GM23248 (cell line): ENCODE measurements at regions not wholly inside any gene's neighbourhood (a gene's known extent, or its start where the extent isn't known, plus 50 kb on each side); places are given as distances from the start of the nearest gene placed in this dataset.
"Not testable (repeated sequence)": the region's sequence is repeated elsewhere in the genome, so short reads cannot be mapped to it uniquely, and the experiment has no call there.

Experiments
- DNase-seq: peaks from one replicate; pipeline ENCODE4 v3.0.0-alpha.2; 2015
- H2AFZ ChIP-seq: fragments of 200-600 bp; sonication (generic); 2 replicates; pipeline ENCODE4 v1.6.1; 2016; ENCODE audit warnings: antibody characterized with exemption
- H3F3A ChIP-seq: fragments of 200-600 bp; sonication (generic); 2 replicates; pipeline ENCODE4 v1.6.1; 2016; ENCODE audit warnings: mild to moderate bottlenecking, antibody characterized with exemption, mixed run types; ENCODE audit not compliant: insufficient read depth
- H3K27ac ChIP-seq: fragments of 200-600 bp; sonication (generic); 2 replicates; pipeline ENCODE4 v1.5.1; 2016; ENCODE audit warnings: mild to moderate bottlenecking
- H3K27me3 ChIP-seq: fragments of 200-600 bp; sonication (generic); replicated peaks from 2 replicates; pipeline ENCODE4 v1.6.1; 2016; ENCODE audit warnings: mild to moderate bottlenecking; ENCODE audit not compliant: insufficient read depth
- H3K36me3 ChIP-seq: fragments of 200-600 bp; sonication (generic); 2 replicates; pipeline ENCODE4 v1.6.1; 2016; ENCODE audit warnings: low read depth, mild to moderate bottlenecking
- H3K4me1 ChIP-seq: fragments of 200-600 bp; sonication (generic); 2 replicates; pipeline ENCODE4 v1.6.1; 2016; ENCODE audit warnings: mild to moderate bottlenecking; ENCODE audit not compliant: insufficient read depth
- H3K4me2 ChIP-seq: fragments of 200-600 bp; sonication (generic); one replicate; pipeline ENCODE4 v1.6.1; 2016; ENCODE audit warnings: mild to moderate bottlenecking; ENCODE audit not compliant: unreplicated experiment
- H3K4me3 ChIP-seq: fragments of 200-600 bp; sonication (generic); 2 replicates; pipeline ENCODE4 v1.5.1; 2016; ENCODE audit warnings: mild to moderate bottlenecking
- H3K79me2 ChIP-seq: fragments of 200-600 bp; sonication (generic); 2 replicates; pipeline ENCODE4 v1.6.1; 2016; ENCODE audit warnings: mild to moderate bottlenecking; ENCODE audit not compliant: insufficient read depth
- H3K9ac ChIP-seq: fragments of 200-600 bp; sonication (generic); 2 replicates; pipeline ENCODE4 v1.6.1; 2016; ENCODE audit warnings: mild to moderate bottlenecking
- H3K9me2 ChIP-seq: fragments of 200-600 bp; sonication (generic); 2 replicates; pipeline ENCODE4 v1.6.1; 2016; ENCODE audit warnings: mixed run types, mild to moderate bottlenecking, moderate library complexity; ENCODE audit not compliant: insufficient read depth
- H3K9me3 ChIP-seq: fragments of 200-600 bp; sonication (generic); one replicate; pipeline ENCODE4 v1.6.1; 2017; ENCODE audit warnings: low read depth
- H4K20me1 ChIP-seq: fragments of 200-600 bp; sonication (generic); 2 replicates; pipeline ENCODE4 v1.6.0; 2016; ENCODE audit not compliant: insufficient read depth
- EZH2 ChIP-seq: fragments of 200-600 bp; sonication (generic); IDR thresholded peaks from 2 replicates; pipeline ENCODE4 v1.6.1; 2018; ENCODE audit warnings: antibody characterized with exemption, mild to moderate bottlenecking; ENCODE audit not compliant: insufficient read depth, poor library complexity, severe bottlenecking
- EZH2phosphoT487 ChIP-seq: fragments of 200-600 bp; sonication (generic); IDR thresholded peaks from 2 replicates; pipeline ENCODE4 v1.6.1; 2018; ENCODE audit warnings: antibody characterized with exemption, moderate library complexity, mild to moderate bottlenecking, low read depth; ENCODE audit not compliant: insufficient read depth
- WGBS, 2 experiments: methylation state at CpG; one replicate each; pipeline ENCODE4 v1.1.6; 2015 to 2017; ENCODE audit warnings: low lambda C conversion rate in 2 of 2, low coverage in 1 of 2; ENCODE audit errors: missing lambda C conversion rate in 2 of 2; 5-methylcytosine and 5-hydroxymethylcytosine counted together
- in situ Hi-C: fragments of 300-500 bp; cut with MboI; formaldehyde crosslinking; loops from 2 replicates; pipeline ENCODE4 v1.15.0; 2020

GRCh38 chr3:135412475-135412874 is 553.1 kb upstream of the PPP2R3A start:
- 17 to 29% methylated on average over 2 of the region's 2 CpGs for whole genome bisulfite sequencing, 2 experiments
- DNase-seq: no peak
- H2AFZ ChIP-seq: no peak overlapping the region

GRCh38 chr3:135416182-135416581 is 549.3 kb upstream of the PPP2R3A start:
- in situ Hi-C loops: no loop called here
- Histone ChIP-seq H3K9me3 (no peaks in the 10 kb centered on the region), H3K27ac (no peak overlapping the region), H3K9ac (no peak overlapping the region), H3K79me2 (no peaks in the 10 kb centered on the region), H2AFZ (no peak overlapping the region), H3K36me3 (no peaks in the 10 kb centered on the region), H3K4me2 (no peak overlapping the region), H3K4me3 (no peak overlapping the region), H3K4me1 (no peaks in the 10 kb centered on the region), H3K9me2 (no peaks in the 10 kb centered on the region), H3F3A (no peaks in the 10 kb centered on the region), H4K20me1 (no peaks in the 10 kb centered on the region), H3K27me3 (no peaks in the 10 kb centered on the region)
- TF ChIP-seq EZH2phosphoT487 (no peak), EZH2 (no peak)
- WGBS, 2 experiments: 23 to 33% methylated on average over 2 of the region's 2 CpGs
- no peak for DNase-seq

More at GRCh38 chr3:135412475-135412874, 553.1 kb upstream of the PPP2R3A start:
- Histone ChIP-seq H3K36me3 (no peaks in the 10 kb centered on the region), H3K9me3 (no peaks in the 10 kb centered on the region), H3K4me2 (no peak overlapping the region), H3K4me3 (no peak overlapping the region), H3K27ac (no peak overlapping the region), H3K9ac (no peak overlapping the region), H3K9me2 (no peaks in the 10 kb centered on the region), H3K79me2 (no peaks in the 10 kb centered on the region), H3K27me3 (no peaks in the 10 kb centered on the region), H3K4me1 (no peaks in the 10 kb centered on the region), H4K20me1 (no peaks in the 10 kb centered on the region), H3F3A (no peaks in the 10 kb centered on the region)
- TF ChIP-seq EZH2phosphoT487: no peak
- no peak for TF ChIP-seq EZH2
- in situ Hi-C loops: no loop called here

DNA sequence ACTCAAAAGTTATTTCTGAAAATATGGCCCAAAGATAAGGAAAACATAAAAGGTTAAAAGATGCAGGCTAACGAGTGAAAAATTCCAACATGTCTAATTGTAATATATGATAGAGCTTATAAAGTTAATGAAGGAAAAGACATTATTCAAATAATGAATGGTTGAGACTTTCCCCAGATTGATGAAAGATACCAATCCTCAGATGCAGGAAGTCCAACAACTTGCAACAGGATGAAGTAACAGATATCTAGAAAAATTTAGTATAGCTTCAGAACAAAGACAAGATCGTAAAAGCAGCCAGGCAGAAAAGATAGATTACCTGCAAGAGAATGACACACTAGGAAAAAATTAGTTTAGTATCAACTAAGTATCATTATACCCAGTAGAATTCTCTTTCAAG is 546.4 kb upstream of the PPP2R3A start:
- TF ChIP-seq EZH2 (no peak), EZH2phosphoT487 (no peak)
- no peak for DNase-seq
- Histone ChIP-seq H3K4me3 (no peak overlapping the region), H3K36me3 (no peaks in the 10 kb centered on the region), H2AFZ (no peak overlapping the region), H4K20me1 (no peaks in the 10 kb centered on the region), H3K27me3 (no peaks in the 10 kb centered on the region), H3K27ac (no peak overlapping the region), H3F3A (no peaks in the 10 kb centered on the region), H3K4me2 (no peak overlapping the region), H3K4me1 (no peaks in the 10 kb centered on the region), H3K79me2 (no peaks in the 10 kb centered on the region), H3K9me2 (no peaks in the 10 kb centered on the region), H3K9ac (no peak overlapping the region), H3K9me3 (no peaks in the 10 kb centered on the region)
- WGBS, 2 experiments: 3 to 4% methylated on average over 2 of the region's 2 CpGs
- in situ Hi-C loops: no loop called here

DNA sequence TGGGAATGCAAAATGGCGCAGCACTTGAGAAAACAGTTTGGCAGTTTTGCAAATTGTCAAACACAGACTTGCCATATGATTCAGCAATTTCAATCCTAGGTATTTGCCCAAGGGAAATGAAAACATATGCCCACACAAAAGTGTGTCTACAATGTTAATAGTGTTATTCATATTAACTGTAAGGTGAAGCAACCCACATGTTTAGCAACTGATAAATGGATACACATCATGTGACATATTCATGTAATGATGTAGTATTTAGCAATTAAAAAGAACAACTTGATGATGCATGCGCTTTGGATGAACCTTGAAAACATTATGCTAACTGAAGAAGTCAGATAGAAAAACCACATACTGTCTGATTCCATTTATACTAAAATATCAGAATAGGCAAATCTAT is 539.0 kb upstream of the PPP2R3A start:
- H2AFZ ChIP-seq: no peak overlapping the region
- no peaks in the 10 kb centered on the region for H3K9me3 ChIP-seq
- H3K4me1 ChIP-seq: no peaks in the 10 kb centered on the region
- no peaks in the 10 kb centered on the region for H3K79me2 ChIP-seq
- no peaks in the 10 kb centered on the region for H3K36me3 ChIP-seq
- no peak overlapping the region for H3K4me3 ChIP-seq
- H3K27ac ChIP-seq: no peak overlapping the region
- no peaks in the 10 kb centered on the region for H3K27me3 ChIP-seq
- no peak for TF ChIP-seq EZH2
- no peak for TF ChIP-seq EZH2phosphoT487
- no peak for DNase-seq
- in situ Hi-C loops: no loop called here
- H3K9me2 ChIP-seq: no peaks in the 10 kb centered on the region
- H3F3A ChIP-seq: no peaks in the 10 kb centered on the region
- WGBS, 2 experiments: 43% methylated on average over 2 of the region's 2 CpGs
- H4K20me1 ChIP-seq: no peaks in the 10 kb centered on the region
- no peak overlapping the region for H3K4me2 ChIP-seq
- H3K9ac ChIP-seq: no peak overlapping the region

- TF ChIP-seq EZH2: no peak
- no peak for TF ChIP-seq EZH2phosphoT487
- Histone ChIP-seq H3K9me2 (no peaks in the 10 kb centered on the region), H3K4me1 (no peaks in the 10 kb centered on the region), H3K79me2 (no peaks in the 10 kb centered on the region), H3K4me3 (no peak overlapping the region), H3F3A (no peaks in the 10 kb centered on the region), H3K4me2 (no peak overlapping the region), H3K27ac (no peak overlapping the region), H2AFZ (no peak overlapping the region), H4K20me1 (no peaks in the 10 kb centered on the region), H3K9ac (no peak overlapping the region), H3K36me3 (no peaks in the 10 kb centered on the region), H3K27me3 (no peaks in the 10 kb centered on the region), H3K9me3 (no peaks in the 10 kb centered on the region)
- no peak for DNase-seq
- in situ Hi-C loops: no loop called here
- WGBS, 2 experiments: 50 to 51% methylated on average over 2 of the region's 2 CpGs
Measured at GRCh38 chr3:135432402-135432801, 533.1 kb upstream of the PPP2R3A start.

DNA sequence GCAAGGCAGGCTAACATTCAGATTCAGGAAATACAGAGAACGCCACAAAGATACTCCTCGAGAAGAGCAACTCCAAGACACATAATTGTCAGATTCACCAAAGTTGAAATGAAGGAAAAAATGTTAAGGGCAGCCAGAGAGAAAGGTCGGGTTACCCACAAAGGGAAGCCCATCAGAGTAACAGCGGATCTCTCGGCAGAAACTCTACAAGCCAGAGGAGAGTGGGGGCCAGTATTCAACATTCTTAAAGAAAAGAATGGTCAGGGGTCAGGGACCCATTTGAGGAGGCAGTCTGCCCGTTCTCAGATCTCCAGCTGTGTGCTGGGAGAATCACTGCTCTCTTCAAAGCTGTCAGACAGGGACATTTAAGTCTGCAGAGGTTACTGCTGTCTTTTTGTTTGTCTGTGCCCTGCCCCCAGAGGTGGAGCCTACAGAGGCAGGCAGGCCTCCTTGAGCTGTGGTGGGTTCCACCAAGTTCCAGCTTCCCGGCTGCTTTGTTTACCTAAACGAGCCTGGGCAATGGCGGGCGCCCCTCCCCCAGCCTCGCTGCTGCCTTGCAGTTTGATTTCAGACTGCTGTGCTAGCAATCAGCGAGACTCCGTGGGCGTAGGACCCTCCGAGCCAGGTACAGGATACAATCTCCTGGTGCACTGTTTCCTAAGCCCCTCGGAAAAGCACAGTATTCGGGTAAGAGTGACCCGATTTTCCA is 526.5 kb upstream of the PPP2R3A start:
- H2AFZ ChIP-seq, H3K36me3 ChIP-seq, H3K27me3 ChIP-seq, H3K9me2 ChIP-seq, H3F3A ChIP-seq, H3K9me3 ChIP-seq, H4K20me1 ChIP-seq, H3K27ac ChIP-seq, H3K4me1 ChIP-seq, in situ Hi-C loops, H3K4me3 ChIP-seq, H3K79me2 ChIP-seq, DNase-seq, H3K4me2 ChIP-seq, H3K9ac ChIP-seq: not testable (repeated sequence)
- 32 to 35% methylated on average over 17 to 18 of the region's 18 CpGs for WGBS, 2 experiments

- H3K79me2 ChIP-seq, H3K9ac ChIP-seq, H3K4me1 ChIP-seq, H4K20me1 ChIP-seq, H3K9me2 ChIP-seq, H3F3A ChIP-seq, H3K4me2 ChIP-seq, H3K27me3 ChIP-seq, DNase-seq, H2AFZ ChIP-seq, H3K36me3 ChIP-seq, H3K4me3 ChIP-seq, H3K27ac ChIP-seq, in situ Hi-C loops, H3K9me3 ChIP-seq: not testable (repeated sequence)
- 61 to 79% methylated on average over 7 of the region's 7 CpGs for WGBS, 2 experiments
Measured at GRCh38 chr3:135439632-135440031, 525.9 kb upstream of the PPP2R3A start.
